T-helper 2 cell treated with Interferon-gamma antibody and Interleukin-4, amounts not matched to agents 5 μg/mL and 100 μg/mL, for 36 hours (primary cell): ENCODE measurements at regions not wholly inside any gene's neighbourhood (a gene's known extent, or its start where the extent isn't known, plus 50 kb on each side); places are given as distances from the start of the nearest gene placed in this dataset.

ENCODE experiments used
- DNase-seq: peaks from one replicate; pipeline ENCODE4 v3.0.0; 2021; ENCODE audit warnings: low spot score
- H3K27ac Mint-ChIP-seq: one replicate; pipeline ENCODE4 v1.8.0; 2021; ENCODE audit warnings: mild to moderate bottlenecking, mixed read lengths
- H3K27me3 Mint-ChIP-seq: one replicate; pipeline ENCODE4 v1.8.0; 2021; ENCODE audit warnings: low read depth, mixed read lengths
- H3K36me3 Mint-ChIP-seq: one replicate; pipeline ENCODE4 v1.8.0; 2021; ENCODE audit warnings: low read depth, mixed read lengths
- H3K4me1 Mint-ChIP-seq: one replicate; pipeline ENCODE4 v1.8.0; 2021; ENCODE audit warnings: low read depth, mixed read lengths
- H3K4me3 Mint-ChIP-seq: one replicate; pipeline ENCODE4 v1.8.0; 2022; ENCODE audit warnings: mild to moderate bottlenecking, moderate library complexity, mixed read lengths
- H3K9me3 Mint-ChIP-seq: one replicate; pipeline ENCODE4 v1.8.0; 2021; ENCODE audit warnings: mixed read lengths

DNA sequence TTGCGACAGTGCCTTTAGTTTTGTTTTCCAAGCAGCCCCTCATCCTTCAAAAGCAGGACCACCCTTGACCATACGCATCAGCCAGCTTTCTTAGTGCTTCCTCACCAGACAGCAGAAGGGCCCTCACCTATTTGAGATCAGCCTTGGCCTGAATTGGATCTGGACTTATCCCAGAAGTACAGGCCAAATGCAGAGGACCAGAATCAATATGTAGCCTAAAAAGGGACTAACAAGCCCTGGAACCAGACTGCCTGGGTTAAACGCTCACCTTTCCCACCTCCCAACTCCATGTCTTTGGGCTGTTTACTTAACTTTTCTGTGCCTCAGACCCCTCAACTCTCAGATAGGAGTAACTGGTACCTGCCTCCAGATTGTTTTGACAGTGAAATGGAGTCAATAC lies 77.7 kb upstream of the ATP6AP2 start:
- H3K27me3 Mint-ChIP-seq, result no peaks in the 10 kb centered on the region
- DNase-seq, result no peak
- H3K4me3 Mint-ChIP-seq, result no peak overlapping the region
- no peaks in the 10 kb centered on the region for H3K36me3 Mint-ChIP-seq
- no peaks in the 10 kb centered on the region for H3K4me1 Mint-ChIP-seq
- H3K27ac Mint-ChIP-seq, result no peak overlapping the region
- H3K9me3 Mint-ChIP-seq, result no peaks in the 10 kb centered on the region

DNA sequence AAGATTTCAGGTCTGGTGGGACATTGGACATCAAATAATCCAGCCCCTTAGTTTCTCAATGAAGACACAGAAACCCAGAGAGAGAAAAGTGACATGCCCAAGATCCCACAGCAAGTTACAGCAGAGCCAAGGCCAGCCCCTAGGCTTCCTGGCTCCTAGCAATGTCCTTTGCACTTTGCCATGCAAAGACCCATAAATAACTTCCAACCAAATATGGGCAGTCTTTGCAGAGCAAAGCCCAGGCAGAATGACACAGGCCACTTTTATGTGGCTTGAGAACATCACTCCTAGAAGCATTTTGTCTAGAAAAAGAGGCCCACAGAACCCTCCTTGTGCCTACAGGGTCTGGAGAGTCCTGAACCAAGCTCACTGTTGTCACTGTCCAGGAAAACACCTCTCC lies 78.1 kb upstream of the ATP6AP2 start:
- DNase-seq, result no peak

GRCh38 chrX:40501164-40501855 lies 79.5 kb upstream of the ATP6AP2 start:
- Mint-ChIP-seq H3K27ac (no peak overlapping the region), H3K9me3 (no peaks in the 10 kb centered on the region), H3K27me3 (peaks cover 3% of the 10 kb centered on the region), H3K4me3 (no peak overlapping the region), H3K36me3 (no peaks in the 10 kb centered on the region), H3K4me1 (no peaks in the 10 kb centered on the region)
- no peak for DNase-seq

More for the DNA sequence above, 78.1 kb upstream of the ATP6AP2 start:
- H3K4me3 Mint-ChIP-seq, result no peak overlapping the region
- no peaks in the 10 kb centered on the region for H3K4me1 Mint-ChIP-seq
- H3K9me3 Mint-ChIP-seq, result no peaks in the 10 kb centered on the region
- no peak overlapping the region for H3K27ac Mint-ChIP-seq
- H3K27me3 Mint-ChIP-seq, result peaks cover 3% of the 10 kb centered on the region
- H3K36me3 Mint-ChIP-seq, result no peaks in the 10 kb centered on the region

- no peak for DNase-seq
- H3K27ac Mint-ChIP-seq, result no peak overlapping the region
- H3K4me1 Mint-ChIP-seq, result no peaks in the 10 kb centered on the region
- H3K9me3 Mint-ChIP-seq, result no peaks in the 10 kb centered on the region
- H3K27me3 Mint-ChIP-seq, result peaks cover 3% of the 10 kb centered on the region
- no peak overlapping the region for H3K4me3 Mint-ChIP-seq
- no peaks in the 10 kb centered on the region for H3K36me3 Mint-ChIP-seq
Observed at GRCh38 chrX:40496728-40497127, 84.0 kb upstream of the ATP6AP2 start.

DNA sequence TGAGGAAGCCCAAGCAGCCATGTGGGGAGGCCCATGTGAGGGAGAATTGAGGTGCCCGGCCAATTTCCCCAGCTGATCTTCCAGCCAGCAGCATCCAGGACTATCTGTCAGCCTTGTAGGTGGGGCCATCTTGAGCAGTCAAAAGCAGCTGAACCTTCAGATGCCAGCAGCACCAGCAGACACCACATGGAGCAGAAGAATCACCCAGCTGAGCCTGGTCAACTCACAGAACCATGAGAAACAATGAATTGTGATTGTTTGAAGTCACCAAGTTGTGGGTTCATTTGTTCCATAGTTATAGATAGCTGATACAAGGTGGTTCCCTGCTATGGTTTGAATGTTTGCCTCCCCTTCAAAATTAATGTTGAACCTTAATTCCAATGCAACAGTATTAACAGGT lies 85.1 kb upstream of the ATP6AP2 start:
- Mint-ChIP-seq H3K9me3 (no peaks in the 10 kb centered on the region), H3K4me1 (no peaks in the 10 kb centered on the region), H3K4me3 (no peak overlapping the region), H3K36me3 (no peaks in the 10 kb centered on the region), H3K27ac (no peak overlapping the region), H3K27me3 (peaks cover 3% of the 10 kb centered on the region)
- no peak for DNase-seq

GRCh38 chrX:40494005-40494404 lies 86.8 kb upstream of the ATP6AP2 start:
- Mint-ChIP-seq H3K4me1 (no peaks in the 10 kb centered on the region), H3K9me3 (no peaks in the 10 kb centered on the region), H3K27me3 (peaks cover 4% of the 10 kb centered on the region)

DNA sequence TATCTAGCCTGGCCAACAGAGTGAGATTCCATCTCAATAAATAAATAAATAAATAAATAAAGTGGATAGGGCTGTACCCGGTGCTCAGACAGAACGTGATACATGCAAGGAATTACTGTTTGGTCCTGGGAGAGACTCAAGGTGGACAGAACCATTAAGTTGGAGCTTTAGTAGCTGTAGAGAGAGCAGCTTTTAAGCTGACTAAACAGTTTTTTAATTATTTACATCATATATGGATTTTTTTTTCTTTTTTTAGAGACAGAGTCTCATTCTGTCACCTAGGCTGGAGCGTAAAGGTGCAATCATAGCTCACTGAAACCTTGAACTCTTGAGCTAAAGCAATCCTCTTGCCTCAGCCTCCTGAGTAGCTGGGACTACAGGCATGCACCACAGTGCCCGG lies 92.5 kb upstream of the ATP6AP2 start:
- Mint-ChIP-seq H3K36me3 (no peaks in the 10 kb centered on the region), H3K4me3 (no peak overlapping the region), H3K4me1 (peaks cover 12% of the 10 kb centered on the region), H3K9me3 (peaks cover 12% of the 10 kb centered on the region), H3K27me3 (peaks cover 2% of the 10 kb centered on the region), H3K27ac (no peak overlapping the region)
- DNase-seq, result no peak

More at GRCh38 chrX:40494005-40494404, 86.8 kb upstream of the ATP6AP2 start:
- no peak overlapping the region for H3K27ac Mint-ChIP-seq
- H3K4me3 Mint-ChIP-seq, result no peak overlapping the region
- no peak for DNase-seq
- no peaks in the 10 kb centered on the region for H3K36me3 Mint-ChIP-seq

- H3K36me3 Mint-ChIP-seq, result no peaks in the 10 kb centered on the region
- H3K27me3 Mint-ChIP-seq, result peaks cover 2% of the 10 kb centered on the region
- H3K9me3 Mint-ChIP-seq, result peaks cover 12% of the 10 kb centered on the region
- H3K27ac Mint-ChIP-seq, result no peak overlapping the region
- H3K4me3 Mint-ChIP-seq, result no peak overlapping the region
- no peak for DNase-seq
- peaks cover 12% of the 10 kb centered on the region for H3K4me1 Mint-ChIP-seq
Observed at GRCh38 chrX:40485973-40486372, 94.8 kb upstream of the ATP6AP2 start.

- Mint-ChIP-seq H3K27me3 (peaks cover 2% of the 10 kb centered on the region), H3K9me3 (peaks cover 12% of the 10 kb centered on the region), H3K4me3 (no peak overlapping the region), H3K4me1 (peaks cover 12% of the 10 kb centered on the region), H3K27ac (no peak overlapping the region), H3K36me3 (no peaks in the 10 kb centered on the region)
- DNase-seq, result no peak
Observed at GRCh38 chrX:40485102-40485826, 95.5 kb upstream of the ATP6AP2 start.

GRCh38 chrX:40484408-40485091 lies 96.2 kb upstream of the ATP6AP2 start:
- no peak for DNase-seq
- H3K9me3 Mint-ChIP-seq, result peaks cover 12% of the 10 kb centered on the region
- no peak overlapping the region for H3K4me3 Mint-ChIP-seq
- H3K36me3 Mint-ChIP-seq, result no peaks in the 10 kb centered on the region
- peaks cover 1% of the 10 kb centered on the region for H3K27me3 Mint-ChIP-seq
- no peak overlapping the region for H3K27ac Mint-ChIP-seq
- peaks cover 12% of the 10 kb centered on the region for H3K4me1 Mint-ChIP-seq

GRCh38 chrX:40483502-40483901 lies 97.3 kb upstream of the ATP6AP2 start:
- no peak for DNase-seq
- no peaks in the 10 kb centered on the region for H3K36me3 Mint-ChIP-seq
- no peak overlapping the region for H3K27ac Mint-ChIP-seq
- H3K4me3 Mint-ChIP-seq, result no peak overlapping the region
- peaks cover 12% of the 10 kb centered on the region for H3K4me1 Mint-ChIP-seq
- H3K27me3 Mint-ChIP-seq, result peaks cover 2% of the 10 kb centered on the region
- H3K9me3 Mint-ChIP-seq, result peaks cover 12% of the 10 kb centered on the region

- Mint-ChIP-seq H3K4me3 (no peak overlapping the region), H3K4me1 (peaks cover 14% of the 10 kb centered on the region), H3K27ac (no peak overlapping the region), H3K36me3 (no peaks in the 10 kb centered on the region), H3K27me3 (peaks cover 2% of the 10 kb centered on the region), H3K9me3 (no peaks in the 10 kb centered on the region)
- no peak for DNase-seq
Observed at GRCh38 chrX:40479777-40480318, 100.9 kb upstream of the ATP6AP2 start.

DNA sequence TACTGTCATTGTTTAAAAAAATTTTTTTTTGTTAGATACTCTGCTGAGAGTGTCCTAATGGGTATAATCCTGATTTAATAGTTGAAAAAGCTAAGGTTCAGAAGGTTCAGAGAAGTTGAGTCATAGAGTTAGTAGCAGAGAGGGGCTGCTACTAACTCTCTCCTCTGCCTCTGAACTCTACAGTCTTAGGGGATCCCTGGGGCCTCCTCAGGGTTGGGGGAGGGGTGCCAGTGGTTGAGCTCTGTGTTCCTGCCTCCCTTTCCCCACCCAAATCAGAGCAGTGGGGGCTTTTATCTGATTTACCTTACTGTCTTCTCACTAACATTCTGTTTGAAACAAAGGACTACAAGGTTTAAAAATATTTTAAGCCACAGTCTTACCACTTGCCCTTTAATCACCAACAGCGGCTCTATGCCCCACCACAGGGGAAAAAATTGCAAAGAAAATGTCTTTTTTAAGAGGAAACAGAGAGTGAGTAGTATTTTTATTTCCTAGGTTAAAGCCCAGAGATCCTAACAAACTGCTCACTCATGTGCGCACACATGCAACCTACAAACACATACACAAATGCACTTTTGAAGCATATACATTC lies 102.2 kb upstream of the ATP6AP2 start:
- Mint-ChIP-seq H3K27me3 (peaks cover 2% of the 10 kb centered on the region), H3K4me1 (peaks cover 13% of the 10 kb centered on the region), H3K9me3 (no peaks in the 10 kb centered on the region), H3K27ac (no peak overlapping the region), H3K36me3 (no peaks in the 10 kb centered on the region), H3K4me3 (no peak overlapping the region)
- no peak for DNase-seq

- Mint-ChIP-seq H3K4me3 (no peak overlapping the region), H3K27me3 (peaks cover 5% of the 10 kb centered on the region), H3K4me1 (peaks cover 22% of the 10 kb centered on the region), H3K36me3 (no peaks in the 10 kb centered on the region), H3K9me3 (no peaks in the 10 kb centered on the region), H3K27ac (no peak overlapping the region)
- DNase-seq, result no peak
Observed at GRCh38 chrX:40476958-40477357, 103.8 kb upstream of the ATP6AP2 start.
